Mesothelial cell of epicardium (in vitro differentiated cells): ENCODE measurements at regions not wholly inside any gene's neighbourhood (a gene's known extent, or its start where the extent isn't known, plus 50 kb on each side); places are given as distances from the start of the nearest gene placed in this dataset.

Experiments
- DNase-seq, 2 experiments: peaks; one replicate each; pipeline ENCODE4 v3.0.0; 2021; ENCODE audit warnings: low spot score in 2 of 2; ENCODE audit not compliant: unreplicated experiment in 2 of 2
- H3K27ac Mint-ChIP-seq: 2 replicates; pipeline ENCODE4 v1.8.0; 2021; ENCODE audit warnings: mixed read lengths
- H3K27me3 Mint-ChIP-seq: 2 replicates; pipeline ENCODE4 v1.8.0; 2021; ENCODE audit warnings: low read depth, mixed read lengths
- H3K36me3 Mint-ChIP-seq: 2 replicates; pipeline ENCODE4 v1.8.0; 2021; ENCODE audit warnings: mixed read lengths
- H3K4me1 Mint-ChIP-seq: 2 replicates; pipeline ENCODE4 v1.8.0; 2021; ENCODE audit warnings: mixed read lengths
- H3K4me3 Mint-ChIP-seq: 2 replicates; pipeline ENCODE4 v1.8.0; 2021; ENCODE audit warnings: mild to moderate bottlenecking, moderate library complexity, mixed read lengths
- H3K9me3 Mint-ChIP-seq: 2 replicates; pipeline ENCODE4 v1.8.0; 2021; ENCODE audit warnings: mixed read lengths
- CTCF ChIP-seq: fragments of 200-600 bp; sonication (generic); IDR thresholded peaks from one replicate; pipeline ENCODE4 v1.5.0; 2021; ENCODE audit warnings: antibody characterized with exemption; ENCODE audit not compliant: unreplicated experiment

GRCh38 chr2:128391679-128392078 is 73.0 kb upstream of the HS6ST1 start:
- Mint-ChIP-seq H3K4me1 (peaks cover 17% of the 10 kb centered on the region), H3K4me3 (no peak overlapping the region), H3K9me3 (no peaks in the 10 kb centered on the region), H3K27me3 (no peaks in the 10 kb centered on the region), H3K27ac (no peak overlapping the region), H3K36me3 (no peaks in the 10 kb centered on the region)
- no peak for DNase-seq
- TF ChIP-seq CTCF = no peak

- Mint-ChIP-seq H3K4me1 (peaks cover 21% of the 10 kb centered on the region), H3K27ac (no peak overlapping the region), H3K27me3 (no peaks in the 10 kb centered on the region), H3K9me3 (no peaks in the 10 kb centered on the region), H3K36me3 (no peaks in the 10 kb centered on the region), H3K4me3 (no peak overlapping the region)
- DNase-seq = no peak
- no peak for TF ChIP-seq CTCF
Measured at GRCh38 chr2:128392207-128392606, 73.5 kb upstream of the HS6ST1 start.

- no peak for TF ChIP-seq CTCF
Measured at GRCh38 chr2:128394007-128394730, 75.5 kb upstream of the HS6ST1 start.

GRCh38 chr2:128395196-128395595 is 76.5 kb upstream of the HS6ST1 start:
- no peak for DNase-seq
- Mint-ChIP-seq H3K27me3 (no peaks in the 10 kb centered on the region), H3K36me3 (no peaks in the 10 kb centered on the region), H3K4me1 (peaks cover 22% of the 10 kb centered on the region), H3K4me3 (no peak overlapping the region), H3K27ac (peak overlapping the region; percentile 30), H3K9me3 (peaks cover 5% of the 10 kb centered on the region)
- no peak for TF ChIP-seq CTCF

More at GRCh38 chr2:128394007-128394730, 75.5 kb upstream of the HS6ST1 start:
- Mint-ChIP-seq H3K27me3 (no peaks in the 10 kb centered on the region), H3K36me3 (no peaks in the 10 kb centered on the region), H3K9me3 (no peaks in the 10 kb centered on the region), H3K4me3 (no peak overlapping the region), H3K27ac (peak overlapping the region; percentile 39), H3K4me1 (peaks cover 24% of the 10 kb centered on the region)
- DNase-seq = no peak

- H3K4me3 Mint-ChIP-seq = no peak overlapping the region
- H3K4me1 Mint-ChIP-seq = peaks cover 22% of the 10 kb centered on the region
- DNase-seq = no peak
- H3K27me3 Mint-ChIP-seq = no peaks in the 10 kb centered on the region
- TF ChIP-seq CTCF = no peak
- H3K36me3 Mint-ChIP-seq = no peaks in the 10 kb centered on the region
- peaks cover 5% of the 10 kb centered on the region for H3K9me3 Mint-ChIP-seq
- peak overlapping the region; percentile 87 for H3K27ac Mint-ChIP-seq
Measured at GRCh38 chr2:128395640-128396499, 77.2 kb upstream of the HS6ST1 start.
